NCI-H1092 (cell line): ENCODE measurements at regions not wholly inside any gene's neighbourhood (a gene's known extent, or its start where the extent isn't known, plus 50 kb on each side); places are given as distances from the start of the nearest gene placed in this dataset.
"Not testable (repeated sequence)": the region's sequence is repeated elsewhere in the genome, so short reads cannot be mapped to it uniquely, and the experiment has no call there.

Experiments used
- DNase-seq: peaks from one replicate; lab custom pipeline; 2025; lab: John Stamatoyannopoulos, UW

DNA sequence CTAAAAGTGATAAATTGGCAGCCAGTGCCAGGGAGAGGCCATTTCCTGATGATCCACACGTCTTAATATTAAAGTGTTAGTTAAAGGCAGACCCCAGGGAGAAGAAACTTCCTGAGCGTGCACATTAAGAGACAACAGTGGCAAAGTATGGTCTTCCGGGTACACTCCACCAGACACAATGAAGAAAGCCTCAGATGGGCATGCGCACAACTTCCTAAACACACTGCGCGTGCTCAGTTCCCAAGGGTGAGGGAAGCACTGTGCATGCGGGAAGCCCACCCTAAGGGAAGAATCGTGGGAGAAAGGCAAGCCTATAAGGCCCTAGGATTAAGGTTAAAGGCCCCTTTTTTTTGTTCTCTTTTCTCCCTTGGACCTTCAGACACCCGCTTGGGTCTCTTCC, 140.7 kb upstream of the CDKN3 start:
- DNase-seq = no peak

DNA sequence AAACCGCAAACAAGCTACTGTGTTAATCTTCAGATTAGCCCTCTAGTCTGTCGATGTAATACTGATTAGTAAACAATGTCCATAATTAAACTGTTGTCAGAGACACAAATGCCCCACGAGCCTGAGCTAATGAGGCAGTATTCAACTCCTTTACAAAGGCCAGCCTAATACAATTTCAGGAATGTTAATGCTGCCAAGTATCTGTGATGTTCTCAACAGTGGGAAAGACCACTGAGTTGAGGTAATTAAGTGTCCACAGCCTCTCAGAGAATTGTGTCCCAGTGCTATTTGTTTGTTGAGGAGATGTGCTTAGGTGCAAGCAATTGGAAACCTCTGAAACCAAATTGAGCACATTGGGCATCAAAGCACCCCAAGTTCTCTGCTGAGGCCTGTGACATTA, 139.4 kb upstream of the CDKN3 start:
- DNase-seq = no peak

DNA sequence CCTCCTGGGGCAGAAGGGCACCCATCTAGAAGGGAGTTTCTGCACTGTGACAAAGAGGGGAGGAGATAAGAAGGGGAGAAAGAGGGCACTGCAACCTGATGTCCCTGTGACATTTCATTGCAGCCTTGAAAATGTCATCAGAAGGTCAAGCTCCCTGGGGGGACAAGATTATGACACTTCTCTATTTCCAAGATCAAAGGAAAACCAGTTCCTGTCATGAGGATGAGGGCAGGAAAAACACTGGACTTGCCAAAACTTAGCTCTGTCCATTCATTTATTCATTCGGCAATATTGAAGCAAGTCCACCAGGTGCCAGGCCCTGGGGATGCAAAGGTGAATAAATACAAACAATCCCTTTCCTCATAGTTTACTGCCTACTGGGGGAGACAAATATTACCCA, 138.4 kb upstream of the CDKN3 start:
- DNase-seq = no peak

DNA sequence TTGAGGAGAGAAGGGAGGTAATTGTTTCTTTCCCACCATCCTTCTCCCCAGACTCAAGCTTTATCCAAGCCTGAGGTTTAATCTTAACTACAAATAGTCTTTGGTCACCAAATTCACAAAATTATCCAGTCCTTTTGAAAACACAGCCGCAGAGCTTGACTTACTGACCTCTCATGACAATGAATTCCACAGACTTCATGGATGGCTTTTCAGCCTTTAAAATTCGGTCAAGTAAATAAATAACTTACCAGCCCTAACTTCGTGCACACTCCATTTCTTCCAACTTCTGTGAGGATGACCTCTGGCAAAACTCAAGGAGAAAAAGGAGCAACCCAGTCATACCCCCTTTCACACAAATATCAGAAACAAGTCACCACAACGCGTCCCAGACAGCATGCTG, 137.0 kb upstream of the CDKN3 start:
- DNase-seq = no peak

DNA sequence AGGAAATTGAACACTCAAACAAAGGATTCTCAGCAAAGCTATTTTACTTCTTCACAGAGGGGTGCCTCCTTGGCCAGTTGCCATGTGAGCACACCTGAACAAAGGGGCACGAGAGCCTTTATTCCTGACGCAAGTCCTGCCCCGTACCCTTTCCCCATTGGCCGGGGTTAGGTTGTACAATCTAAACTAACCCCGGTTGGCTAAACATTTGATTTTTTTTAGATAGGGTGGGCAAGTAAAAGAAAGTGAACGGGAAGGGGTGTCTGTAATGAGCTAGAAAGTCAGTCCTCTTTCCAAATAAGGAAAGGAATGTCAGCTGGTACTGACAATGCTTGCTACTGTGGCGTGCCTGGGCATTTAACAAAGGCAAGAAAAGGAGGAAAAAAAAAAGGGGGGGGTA, 135.5 kb upstream of the CDKN3 start:
- DNase-seq = no peak

DNA sequence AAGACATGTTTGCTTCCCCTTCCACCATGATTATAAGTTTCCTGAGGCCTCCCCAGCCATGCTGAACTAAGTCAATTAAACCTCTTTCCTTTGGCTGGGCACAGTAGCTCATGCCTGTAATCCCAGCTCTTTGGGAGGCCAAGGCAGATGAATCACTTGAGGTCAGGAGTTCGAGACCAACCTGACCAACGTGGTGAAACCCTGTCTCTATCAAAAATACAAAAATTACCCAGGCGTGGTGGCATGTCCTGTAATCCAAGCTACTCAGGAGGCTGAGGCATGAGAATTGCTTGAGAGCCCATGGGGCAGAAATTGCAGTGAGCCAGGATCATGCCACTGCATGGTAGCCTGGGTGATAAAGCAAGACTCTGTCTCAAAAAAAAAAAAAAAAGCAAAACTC, 130.2 kb upstream of the CDKN3 start:
- not testable (repeated sequence) for DNase-seq

DNA sequence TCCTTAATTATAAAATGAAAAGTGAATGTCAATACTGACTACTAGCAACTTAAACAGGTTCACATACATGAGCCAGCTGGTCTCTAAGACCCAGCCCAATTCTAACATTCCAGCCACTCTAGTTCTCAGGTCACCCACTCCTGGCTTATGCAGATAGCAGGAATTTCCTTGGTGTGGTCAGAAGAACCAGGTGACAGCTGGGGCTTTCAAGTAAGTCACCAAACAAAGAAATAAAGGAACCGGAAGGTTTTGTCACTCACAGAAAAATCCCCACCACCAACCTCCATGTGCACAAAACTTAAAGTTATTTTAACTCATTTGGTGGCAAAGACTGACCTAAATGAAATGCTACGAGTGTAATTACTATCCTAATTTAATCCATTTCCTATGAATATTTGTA, 129.6 kb upstream of the CDKN3 start:
- DNase-seq = no peak

DNA sequence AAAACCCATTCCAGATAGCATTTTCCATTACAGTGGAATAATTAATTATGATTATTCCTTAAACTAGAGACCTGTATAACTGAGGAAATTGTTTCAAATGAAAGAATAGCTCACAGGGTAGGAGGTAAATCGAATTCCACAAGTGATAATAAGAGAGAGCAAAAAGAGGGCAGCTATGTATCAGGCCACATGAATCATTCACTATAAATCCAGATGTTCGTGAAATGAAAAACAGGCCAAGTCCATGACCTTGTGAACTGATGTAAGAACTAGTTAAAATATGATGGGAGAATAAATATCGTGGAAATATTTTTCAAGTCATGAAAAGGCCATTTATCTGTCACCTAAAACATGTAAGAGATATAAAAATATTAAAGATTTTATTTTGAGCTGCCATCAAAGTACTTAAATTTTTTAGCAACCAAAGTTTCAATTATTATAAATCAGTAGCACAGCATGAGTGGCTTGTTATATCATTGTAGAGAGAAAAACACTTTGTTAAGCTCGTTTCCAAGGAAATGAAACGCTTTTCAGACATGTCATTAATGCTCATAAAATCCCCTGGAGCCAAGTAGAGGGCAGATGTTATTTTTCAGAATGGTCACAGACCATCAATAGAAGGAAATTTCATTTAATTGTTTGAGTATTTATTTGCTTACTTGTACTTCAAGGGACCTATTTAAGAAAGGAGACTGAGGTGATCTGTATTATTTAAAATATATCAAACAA, 120.6 kb upstream of the CDKN3 start:
- no peak for DNase-seq

DNA sequence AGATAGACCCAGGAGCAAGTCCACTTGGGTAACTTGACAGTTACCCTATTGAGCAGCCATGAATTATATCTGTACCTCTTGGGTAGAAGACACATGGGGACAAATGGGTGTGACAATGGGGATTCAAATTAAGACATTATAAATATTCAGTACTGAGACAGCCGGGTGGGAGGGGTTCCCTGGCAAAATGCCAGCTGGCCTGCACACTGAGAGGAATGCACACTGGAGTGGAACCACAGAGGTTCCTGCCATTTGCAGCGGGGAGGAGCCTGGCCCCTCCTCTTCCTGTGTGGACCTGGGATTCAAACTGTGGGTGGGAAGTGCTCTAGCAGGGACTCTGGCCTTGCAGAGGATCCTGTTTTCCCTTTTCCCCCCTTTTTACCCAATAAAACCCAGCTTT, 118.7 kb upstream of the CDKN3 start:
- DNase-seq = no peak

DNA sequence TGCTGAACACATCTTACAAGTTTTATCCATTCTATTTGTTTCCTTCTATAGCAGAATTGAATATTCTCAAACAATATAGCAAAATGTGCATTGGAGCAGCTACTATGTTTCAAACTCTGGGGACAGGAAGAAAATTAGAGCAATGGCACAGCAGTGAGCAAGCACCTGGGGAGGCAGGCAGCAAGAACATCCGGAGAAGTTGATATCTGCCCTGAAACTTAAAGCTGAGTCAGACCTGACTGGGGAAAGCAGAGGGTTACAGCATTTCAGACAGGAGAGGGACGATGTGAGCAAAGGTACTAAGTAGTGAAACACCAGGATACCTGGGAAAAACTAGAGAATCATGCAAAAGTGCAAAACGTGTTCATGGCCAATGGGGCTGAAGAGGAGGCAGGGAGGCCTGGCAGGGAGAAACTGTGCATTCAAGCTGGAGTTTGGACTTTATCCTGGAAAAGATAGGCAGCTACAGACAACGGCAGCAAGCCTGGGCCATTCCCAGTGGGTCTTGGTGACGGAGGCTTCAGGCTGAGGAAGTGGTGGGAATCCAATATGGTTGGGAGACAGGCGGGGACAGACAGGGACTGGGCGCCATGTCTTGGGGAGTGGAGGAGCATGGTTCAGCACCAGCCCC, 118.0 kb upstream of the CDKN3 start:
- DNase-seq = no peak

DNA sequence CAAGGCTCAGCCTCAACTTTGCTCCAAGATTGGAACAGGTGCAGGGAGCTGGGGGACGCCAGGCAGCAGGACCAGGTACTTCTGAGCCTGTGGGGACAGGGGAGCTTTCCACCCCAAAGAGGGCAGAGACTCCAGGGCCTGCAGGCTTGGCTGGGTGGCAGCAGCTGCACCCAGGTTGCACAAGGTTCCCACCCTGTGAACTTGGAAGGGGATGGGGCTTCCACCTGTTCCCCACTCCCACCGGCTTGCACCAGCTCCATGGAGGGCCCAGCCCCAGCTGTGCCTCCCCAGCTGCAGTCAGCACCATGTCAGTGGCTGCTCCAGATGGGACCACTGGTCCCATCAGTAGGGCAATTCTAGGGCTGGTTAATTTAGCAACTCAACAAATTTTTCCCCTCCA, 114.0 kb upstream of the CDKN3 start:
- no peak for DNase-seq

DNA sequence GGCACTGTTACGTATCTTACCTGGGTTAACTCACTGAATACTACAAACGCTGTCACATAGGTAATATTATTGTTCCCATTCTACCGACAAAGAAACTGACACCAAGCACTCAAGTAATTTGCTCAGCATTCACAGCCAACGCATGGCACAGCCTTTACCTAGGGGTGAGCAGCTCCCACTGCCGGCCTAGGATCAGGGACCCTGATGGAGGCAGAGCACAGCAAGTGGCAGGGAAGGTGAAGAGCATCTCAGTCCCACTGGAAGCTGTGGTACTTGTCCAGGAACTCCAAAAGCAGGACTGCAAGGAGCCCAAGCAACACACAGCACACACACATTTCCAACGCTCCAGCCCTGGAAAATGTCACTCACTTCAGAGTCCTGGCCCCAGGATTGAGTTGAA, 111.8 kb upstream of the CDKN3 start:
- DNase-seq = no peak

DNA sequence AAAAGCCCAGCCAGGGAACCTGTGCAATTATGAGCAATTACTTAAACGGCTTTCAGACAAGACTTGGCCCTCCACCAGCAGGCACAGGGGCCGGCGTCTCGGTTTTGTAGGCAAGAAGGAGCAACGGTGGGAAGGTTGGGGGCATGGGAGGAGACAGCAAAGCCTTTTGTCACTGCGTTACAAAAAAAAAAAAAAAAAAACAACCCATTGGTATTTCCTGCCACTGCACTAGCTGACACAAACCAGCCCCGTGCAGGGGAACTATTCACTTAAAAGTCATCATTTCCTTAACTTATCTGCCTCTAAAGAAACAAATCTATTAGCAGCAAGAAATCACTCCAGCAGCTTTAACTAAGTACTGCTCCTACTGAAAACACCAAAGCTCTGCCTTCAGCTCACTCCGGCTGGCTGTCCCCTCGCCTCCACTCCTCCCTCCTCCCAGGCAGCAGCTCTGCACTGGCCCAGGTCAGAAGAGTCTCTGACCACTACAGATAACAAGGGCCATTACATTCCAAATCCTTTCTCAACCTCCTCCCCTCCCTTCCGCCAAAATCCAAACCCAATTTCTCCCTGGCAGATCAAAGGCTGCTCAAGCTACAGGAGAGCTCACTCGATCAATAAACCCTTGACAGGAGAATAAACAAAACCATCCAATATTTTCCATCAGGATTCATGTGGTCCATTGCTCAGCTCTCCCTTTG, 105.2 kb upstream of the CDKN3 start:
- DNase-seq = no peak

DNA sequence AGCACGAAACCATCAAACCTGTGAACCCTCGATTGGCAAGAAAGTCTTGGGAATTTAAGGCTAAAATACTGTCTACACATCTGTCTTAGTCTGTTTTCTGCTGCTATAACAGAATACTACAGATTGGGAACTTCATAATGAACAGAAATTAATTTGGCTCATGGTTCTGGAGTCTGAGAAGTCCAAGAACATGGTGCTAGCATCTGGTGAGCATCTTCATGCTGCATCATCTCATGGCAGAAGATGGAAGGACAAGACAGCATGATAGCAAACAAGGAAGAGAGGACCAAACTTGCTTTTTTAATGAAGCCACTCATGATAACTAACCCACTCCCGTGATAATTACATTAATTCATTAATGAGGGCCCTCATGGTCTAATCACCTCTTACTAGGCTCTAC, 102.0 kb upstream of the CDKN3 start:
- DNase-seq = no peak

DNA sequence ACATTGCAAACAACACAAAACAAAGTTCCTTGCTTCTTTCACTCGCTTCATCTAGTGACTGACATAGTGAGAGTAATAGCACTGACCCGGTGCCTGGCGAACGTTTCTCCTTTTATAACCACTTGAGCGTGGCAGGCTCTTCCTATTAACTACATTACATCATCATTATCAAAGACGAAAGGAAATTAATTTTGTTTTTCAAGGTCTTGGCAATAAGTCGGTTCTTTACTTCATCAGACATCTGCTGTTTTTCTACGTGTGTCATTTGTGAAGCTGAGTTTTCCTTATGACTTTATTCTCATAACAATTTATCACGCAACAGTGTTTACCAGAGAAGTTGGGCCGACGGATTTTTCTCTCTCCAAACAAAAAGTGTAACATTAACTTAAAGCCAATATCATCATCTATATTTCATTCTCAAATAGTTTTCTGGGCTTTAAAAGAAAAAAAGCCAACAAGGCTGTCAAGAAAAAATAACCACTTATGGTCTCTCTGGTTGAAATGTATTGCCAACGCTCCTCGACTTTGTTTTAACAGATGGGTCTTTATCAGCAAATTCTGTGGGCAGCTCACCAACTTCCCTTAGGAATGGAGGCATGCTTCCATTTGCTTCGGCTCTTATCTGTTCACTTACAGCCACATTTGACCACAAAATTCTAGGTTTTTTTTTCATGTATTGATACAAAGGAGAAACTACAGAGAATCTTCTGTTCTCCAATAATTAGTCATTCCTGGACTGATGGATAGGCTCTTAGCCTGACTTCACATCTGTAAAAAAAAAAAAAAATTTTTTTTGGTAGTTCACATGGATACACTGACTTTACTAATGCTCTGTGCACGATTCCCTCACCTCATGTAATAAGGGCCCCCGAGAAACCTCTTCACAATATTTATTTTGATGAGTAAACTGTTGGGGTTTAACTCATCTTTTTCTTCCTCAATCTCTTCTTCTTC, 97.1 kb upstream of the CDKN3 start:
- no peak for DNase-seq

DNA sequence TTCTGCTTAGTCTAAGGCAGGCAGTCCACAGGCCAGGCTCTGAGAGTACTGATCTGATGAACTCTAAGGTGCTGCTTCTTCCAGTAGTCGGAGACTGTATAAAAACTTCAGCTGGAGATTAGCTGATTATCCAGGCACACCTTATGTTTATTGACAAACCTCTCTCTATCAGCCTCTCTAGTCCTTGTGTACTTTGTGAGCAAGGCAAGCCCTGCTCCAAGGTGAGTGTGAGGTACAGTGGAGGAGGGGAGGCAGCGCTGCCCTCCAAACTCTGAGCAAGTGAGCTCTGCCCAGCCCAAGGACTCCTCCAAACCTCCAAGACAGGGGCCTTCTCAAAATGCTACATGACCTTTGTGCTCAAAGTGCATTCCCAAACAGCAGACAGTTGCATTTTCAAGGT, 95.9 kb upstream of the CDKN3 start:
- no peak for DNase-seq

DNA sequence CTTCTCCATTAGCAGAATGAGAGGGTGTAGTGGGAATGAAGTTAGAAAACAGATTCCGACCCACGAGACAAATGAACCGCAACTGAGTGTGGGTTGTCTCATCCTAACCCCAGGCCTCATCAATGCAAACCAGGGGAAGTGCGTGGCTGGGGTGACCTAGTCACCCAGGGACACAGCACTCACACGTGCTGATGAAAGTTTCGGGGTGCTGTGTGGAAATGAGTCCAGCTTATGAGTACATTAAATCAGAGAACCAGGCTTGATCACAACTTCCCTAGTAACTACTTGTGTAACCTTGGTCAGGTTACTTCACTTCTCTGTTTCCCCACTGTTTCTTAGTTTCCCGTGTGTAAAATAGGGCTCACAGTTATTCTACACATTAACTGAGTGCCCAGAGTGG, 95.4 kb upstream of the CDKN3 start:
- DNase-seq = no peak

DNA sequence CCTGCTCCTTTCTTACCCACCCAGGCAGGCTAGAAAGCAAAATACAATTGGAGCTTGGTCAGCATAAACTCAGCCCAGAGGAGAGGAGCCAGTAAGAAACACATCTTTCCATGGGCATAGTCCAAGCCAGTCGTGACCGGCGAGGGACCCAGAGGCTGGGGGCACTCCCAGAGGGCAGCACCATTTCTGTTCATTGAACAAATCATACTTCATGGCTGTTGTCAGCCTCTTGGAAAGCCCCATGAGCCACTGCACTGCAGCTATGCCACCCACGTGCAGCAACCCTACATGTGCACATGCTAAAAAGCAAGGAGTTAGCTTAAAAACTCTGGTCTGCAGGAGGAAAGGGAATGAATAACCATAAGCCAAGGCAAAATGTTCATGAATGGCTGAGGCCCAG, 90.0 kb upstream of the CDKN3 start:
- DNase-seq = no peak

DNA sequence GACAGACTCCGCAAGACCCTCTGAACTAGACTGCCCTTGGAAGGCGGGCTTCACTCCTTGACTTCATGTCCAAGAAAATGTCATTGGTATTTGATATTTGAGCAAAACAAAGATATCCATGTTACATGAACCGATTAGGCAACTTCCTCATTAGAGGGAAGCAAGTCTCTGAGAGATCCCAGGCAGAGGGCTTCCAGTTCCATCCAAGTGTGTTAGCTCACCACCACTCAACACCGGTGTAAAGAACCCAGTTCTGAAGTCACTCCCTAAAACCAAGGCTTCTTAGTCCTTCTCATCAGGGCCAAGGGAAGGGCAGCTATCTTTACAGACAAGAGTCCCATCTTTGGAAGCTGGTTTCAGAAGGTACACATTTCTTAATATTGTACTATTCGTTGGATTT, 87.2 kb upstream of the CDKN3 start:
- no peak for DNase-seq

DNA sequence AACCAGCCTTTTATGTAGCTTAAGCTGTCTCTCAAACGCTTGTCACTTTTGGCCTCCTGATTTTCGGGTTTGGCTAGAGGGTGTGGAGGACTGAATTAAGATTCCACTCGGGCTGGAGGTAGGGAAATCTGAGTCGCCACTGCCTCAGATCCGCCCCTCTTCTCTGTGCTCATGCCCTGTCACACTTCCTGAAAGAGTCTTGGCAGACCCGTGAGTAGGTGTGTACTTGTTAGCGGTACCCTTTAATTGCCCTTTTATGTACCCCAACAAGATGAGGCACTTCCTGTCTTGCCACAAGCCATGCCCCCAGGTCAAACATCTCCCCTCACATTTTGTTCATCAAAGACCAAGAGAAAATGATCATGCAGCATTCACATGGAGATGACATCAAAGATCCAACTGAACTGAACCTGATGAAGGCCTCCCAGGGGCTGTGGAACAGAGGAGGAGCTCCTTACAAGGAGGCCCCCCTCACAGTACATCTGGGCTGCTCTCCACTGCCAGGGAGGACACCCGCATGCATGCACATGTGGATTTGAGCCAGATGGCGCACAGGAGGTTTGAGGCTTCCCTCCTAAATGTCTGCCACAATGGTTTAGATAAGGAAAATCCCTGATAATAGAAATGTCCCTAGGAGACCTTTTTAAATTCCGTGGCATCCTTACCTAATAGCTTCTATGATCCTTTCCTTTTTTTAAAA, 86.5 kb upstream of the CDKN3 start:
- DNase-seq = no peak

DNA sequence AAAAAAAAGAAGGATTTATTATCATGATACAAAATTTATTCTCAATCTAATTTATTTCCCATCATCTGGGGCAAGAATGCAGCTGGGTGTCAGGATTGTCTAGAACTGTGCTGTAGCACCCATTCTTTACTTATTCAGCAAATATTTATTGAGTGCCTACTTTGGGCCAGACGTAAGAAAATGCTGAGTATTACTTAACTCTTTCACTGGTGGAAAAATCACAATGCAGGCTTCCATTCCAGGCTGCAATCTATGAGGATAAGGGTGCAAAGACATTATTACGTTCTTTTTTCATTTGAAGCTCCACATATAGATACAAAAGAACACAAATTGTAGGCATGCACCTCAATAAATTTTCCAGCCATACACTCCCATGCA, 86.0 kb upstream of the CDKN3 start:
- DNase-seq = no peak
